ENCODE measurements at regions not wholly inside any gene's neighbourhood (a gene's known extent, or its start where the extent isn't known, plus 50 kb on each side); places are given as distances from the start of the nearest gene placed in this dataset.
"Not testable (repeated sequence)": the region's sequence is repeated elsewhere in the genome, so short reads cannot be mapped to it uniquely, and the experiment has no call there.

DNA sequence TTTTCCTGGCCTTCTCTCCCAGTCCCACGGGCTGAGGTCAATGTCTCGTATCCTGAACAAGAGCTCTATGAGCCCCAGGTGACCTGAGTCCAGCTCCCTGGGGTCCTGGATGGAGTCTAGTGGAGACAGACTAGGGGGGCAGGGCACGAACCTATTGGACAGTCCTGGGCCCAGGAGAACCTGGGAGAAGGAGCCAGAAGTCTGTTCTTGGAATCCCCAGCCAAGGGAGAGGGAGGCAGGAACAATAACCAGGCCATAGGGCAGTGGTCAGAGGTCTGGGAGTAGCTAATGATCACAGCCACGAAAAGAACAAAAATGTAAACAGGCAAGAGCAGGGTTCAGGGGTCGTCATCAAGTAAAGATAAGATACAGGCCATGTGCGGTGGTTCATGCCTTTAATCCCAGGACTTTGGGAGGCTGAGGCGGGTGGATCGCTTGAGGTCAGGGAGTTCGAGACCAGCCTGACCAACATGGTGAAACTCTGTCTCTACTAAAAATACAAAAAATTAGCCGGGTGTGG, 60.8 kb downstream of the COPRS start:
- Histone ChIP-seq H3K27ac (ENCODE audit: low read depth, low read length, severe bottlenecking) (peak overlapping the region; percentile 76), H3K36me3 (ENCODE audit: control insufficient read depth, insufficient read depth, low read length) (no peaks in the 10 kb centered on the region), H3K9me3 (ENCODE audit: control insufficient read depth, low read length) (no peaks in the 10 kb centered on the region), H3K4me3 (ENCODE audit: extremely low read depth, insufficient read depth, low read length, poor library complexity, severe bottlenecking) (no peak overlapping the region), H3K4me1 (ENCODE audit: control insufficient read depth, insufficient read depth, low read length, poor library complexity, severe bottlenecking) (no peaks in the 10 kb centered on the region)
- 87 to 90% methylated on average over 9 of the region's 10 CpGs for WGBS, 2 experiments (ENCODE audit: insufficient coverage in 2 of 2)

- not testable (repeated sequence) for H3K4me1 ChIP-seq (ENCODE audit: control insufficient read depth, insufficient read depth, low read length, poor library complexity, severe bottlenecking); H3K36me3 ChIP-seq (ENCODE audit: control insufficient read depth, insufficient read depth, low read length); H3K9me3 ChIP-seq (ENCODE audit: control insufficient read depth, low read length); H3K27ac ChIP-seq (ENCODE audit: low read depth, low read length, severe bottlenecking); H3K4me3 ChIP-seq (ENCODE audit: extremely low read depth, insufficient read depth, low read length, poor library complexity, severe bottlenecking)
- WGBS, 2 experiments (ENCODE audit: insufficient coverage in 2 of 2): 100% methylated on average over 1 of the region's 7 CpGs
These were observed 63.1 kb downstream of the COPRS start for GRCh38 chr17:31795941-31796340.

DNA sequence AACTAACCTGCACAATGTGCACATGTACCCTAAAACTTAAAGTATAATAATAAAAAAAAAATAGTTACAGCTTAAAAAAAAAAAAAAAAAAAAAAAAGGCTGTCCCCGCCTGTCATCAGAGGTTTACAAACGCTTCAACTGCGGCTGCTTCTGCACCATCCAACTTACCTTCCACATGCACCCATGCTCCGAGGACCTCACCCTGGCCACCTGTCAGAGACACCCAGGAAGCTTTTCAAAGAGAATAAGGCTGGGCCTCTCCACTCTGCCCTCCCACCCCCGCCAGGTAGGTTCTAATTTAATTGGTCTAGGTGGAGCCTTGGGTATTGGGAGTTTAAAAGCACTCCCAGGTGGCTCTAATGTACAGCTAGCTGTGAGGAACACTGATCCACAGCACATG, 64.9 kb downstream of the COPRS start:
- Histone ChIP-seq H3K4me1 (ENCODE audit: control insufficient read depth, insufficient read depth, low read length, poor library complexity, severe bottlenecking) (no peaks in the 10 kb centered on the region), H3K36me3 (ENCODE audit: control insufficient read depth, insufficient read depth, low read length) (no peaks in the 10 kb centered on the region), H3K27ac (ENCODE audit: low read depth, low read length, severe bottlenecking) (no peak overlapping the region), H3K9me3 (ENCODE audit: control insufficient read depth, low read length) (no peaks in the 10 kb centered on the region), H3K4me3 (ENCODE audit: extremely low read depth, insufficient read depth, low read length, poor library complexity, severe bottlenecking) (no peak overlapping the region)
- WGBS, 2 experiments (ENCODE audit: insufficient coverage in 2 of 2): 93% methylated on average over 4 of the region's 5 CpGs; no CpG with 5 or more reads in 1 of the 2 experiments

- H3K9me3 ChIP-seq (ENCODE audit: control insufficient read depth, low read length); H3K4me1 ChIP-seq (ENCODE audit: control insufficient read depth, insufficient read depth, low read length, poor library complexity, severe bottlenecking); H3K4me3 ChIP-seq (ENCODE audit: extremely low read depth, insufficient read depth, low read length, poor library complexity, severe bottlenecking); H3K36me3 ChIP-seq (ENCODE audit: control insufficient read depth, insufficient read depth, low read length); H3K27ac ChIP-seq (ENCODE audit: low read depth, low read length, severe bottlenecking): not testable (repeated sequence)
- 96% methylated on average over 4 of the region's 7 CpGs; no CpG with 5 or more reads in 1 of the 2 experiments for WGBS, 2 experiments (ENCODE audit: insufficient coverage in 2 of 2)
These were observed 65.4 kb downstream of the COPRS start for GRCh38 chr17:31793634-31794033.

- Histone ChIP-seq H3K4me1 (ENCODE audit: control insufficient read depth, insufficient read depth, low read length, poor library complexity, severe bottlenecking) (peaks cover 4% of the 10 kb centered on the region), H3K36me3 (ENCODE audit: control insufficient read depth, insufficient read depth, low read length) (no peaks in the 10 kb centered on the region), H3K4me3 (ENCODE audit: extremely low read depth, insufficient read depth, low read length, poor library complexity, severe bottlenecking) (no peak overlapping the region), H3K27ac (ENCODE audit: low read depth, low read length, severe bottlenecking) (no peak overlapping the region), H3K9me3 (ENCODE audit: control insufficient read depth, low read length) (no peaks in the 10 kb centered on the region)
- WGBS, 2 experiments (ENCODE audit: insufficient coverage in 2 of 2): 86 to 93% methylated on average over 6 of the region's 6 CpGs
These were observed 66.9 kb downstream of the COPRS start for GRCh38 chr17:31792007-31792585.

DNA sequence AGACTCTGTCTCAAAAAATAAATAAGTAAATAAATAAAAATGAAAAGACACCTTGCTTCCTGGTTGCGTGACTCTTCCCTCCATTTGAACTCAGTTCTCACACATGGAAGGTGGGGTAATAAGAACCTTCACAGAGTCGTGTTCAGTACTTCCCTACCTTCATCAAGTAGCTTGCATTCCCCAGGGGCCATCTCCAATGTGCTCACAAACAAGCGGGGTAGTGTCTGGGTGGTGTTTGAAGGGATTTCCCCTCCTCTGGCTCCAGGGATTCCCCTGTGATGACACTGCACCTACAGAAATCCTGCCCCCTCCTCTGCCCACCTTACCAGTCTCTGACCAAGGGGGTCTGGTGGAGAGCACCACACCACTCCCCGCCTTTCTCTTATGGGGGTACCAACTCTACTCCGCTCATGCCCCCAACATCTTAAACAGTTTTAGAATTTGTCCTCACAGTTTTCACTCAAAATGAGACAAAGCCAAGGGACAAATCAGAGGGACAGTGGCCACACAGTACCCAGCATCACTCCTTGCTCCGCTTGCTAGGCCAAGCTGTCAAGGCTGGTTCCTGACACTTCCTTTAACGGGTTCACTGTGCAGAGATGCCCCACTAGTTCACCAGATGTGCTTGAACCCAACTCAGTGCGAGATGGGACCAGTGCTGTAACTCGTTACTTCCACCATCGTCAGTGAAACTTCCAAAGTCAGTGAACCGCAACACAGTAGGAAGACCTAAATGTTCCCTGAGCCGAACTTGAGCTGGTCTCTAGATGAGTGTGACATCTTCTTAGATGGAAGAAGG, 69.1 kb downstream of the COPRS start:
- H3K4me1 ChIP-seq (ENCODE audit: control insufficient read depth, insufficient read depth, low read length, poor library complexity, severe bottlenecking): peaks cover 4% of the 10 kb centered on the region
- H3K9me3 ChIP-seq (ENCODE audit: control insufficient read depth, low read length): no peaks in the 10 kb centered on the region
- H3K27ac ChIP-seq (ENCODE audit: low read depth, low read length, severe bottlenecking): no peak overlapping the region
- 94% methylated on average over 6 to 8 of the region's 12 CpGs for WGBS, 2 experiments (ENCODE audit: insufficient coverage in 2 of 2)
- H3K4me3 ChIP-seq (ENCODE audit: extremely low read depth, insufficient read depth, low read length, poor library complexity, severe bottlenecking): no peak overlapping the region
- no peaks in the 10 kb centered on the region for H3K36me3 ChIP-seq (ENCODE audit: control insufficient read depth, insufficient read depth, low read length)

DNA sequence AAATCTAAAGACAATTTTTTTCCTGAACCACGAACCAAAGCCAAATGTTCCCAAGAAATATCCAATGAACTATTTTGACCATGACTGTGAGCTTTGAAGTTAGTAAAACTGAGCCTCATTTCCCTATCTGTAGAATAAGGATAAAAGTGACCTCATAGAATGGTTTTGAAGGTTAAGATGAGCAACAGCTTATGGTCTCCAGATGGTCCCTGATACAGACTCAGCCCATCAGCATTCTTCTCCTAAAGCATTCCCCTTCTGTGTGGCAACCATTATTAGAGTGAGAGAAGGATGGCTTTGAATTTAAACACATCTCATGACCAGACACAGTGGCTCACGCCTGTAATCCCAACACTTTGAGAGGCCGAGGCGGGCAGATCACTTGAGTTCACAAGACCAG, 70.1 kb downstream of the COPRS start:
- Histone ChIP-seq H3K4me3 (ENCODE audit: extremely low read depth, insufficient read depth, low read length, poor library complexity, severe bottlenecking) (no peak overlapping the region), H3K36me3 (ENCODE audit: control insufficient read depth, insufficient read depth, low read length) (no peaks in the 10 kb centered on the region), H3K9me3 (ENCODE audit: control insufficient read depth, low read length) (no peaks in the 10 kb centered on the region), H3K27ac (ENCODE audit: low read depth, low read length, severe bottlenecking) (no peak overlapping the region), H3K4me1 (ENCODE audit: control insufficient read depth, insufficient read depth, low read length, poor library complexity, severe bottlenecking) (peaks cover 4% of the 10 kb centered on the region)
- WGBS, 2 experiments (ENCODE audit: insufficient coverage in 2 of 2): 92 to 97% methylated on average over 3 to 4 of the region's 4 CpGs

DNA sequence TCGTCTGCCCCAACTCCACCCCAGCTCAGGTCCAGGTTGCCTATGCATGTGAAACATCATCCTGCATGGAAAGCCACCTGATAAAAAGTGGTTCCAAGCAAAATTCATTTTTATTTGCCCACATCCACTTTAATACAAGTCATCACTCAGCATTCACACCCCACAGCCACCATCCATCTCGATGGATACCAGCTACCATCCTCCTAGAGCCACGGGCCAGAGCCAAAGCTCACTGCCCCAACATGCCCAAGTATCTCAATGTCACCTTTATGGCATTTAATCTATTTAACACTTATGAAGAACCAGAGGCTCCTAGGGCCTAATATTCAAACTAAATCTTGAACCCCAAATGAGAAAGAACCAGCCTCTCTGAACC, 70.5 kb downstream of the COPRS start:
- H3K27ac ChIP-seq (ENCODE audit: low read depth, low read length, severe bottlenecking): peak overlapping the region; percentile 37
- no peaks in the 10 kb centered on the region for H3K36me3 ChIP-seq (ENCODE audit: control insufficient read depth, insufficient read depth, low read length)
- H3K9me3 ChIP-seq (ENCODE audit: control insufficient read depth, low read length): no peaks in the 10 kb centered on the region
- no peak overlapping the region for H3K4me3 ChIP-seq (ENCODE audit: extremely low read depth, insufficient read depth, low read length, poor library complexity, severe bottlenecking)
- peaks cover 4% of the 10 kb centered on the region for H3K4me1 ChIP-seq (ENCODE audit: control insufficient read depth, insufficient read depth, low read length, poor library complexity, severe bottlenecking)
- 79 to 85% methylated on average over 3 of the region's 3 CpGs for WGBS, 2 experiments (ENCODE audit: insufficient coverage in 2 of 2)

GRCh38 chr17:31787857-31788570, 71.0 kb downstream of the COPRS start:
- 70 to 84% methylated on average over 3 of the region's 7 CpGs for WGBS, 2 experiments (ENCODE audit: insufficient coverage in 2 of 2)
- no peaks in the 10 kb centered on the region for H3K9me3 ChIP-seq (ENCODE audit: control insufficient read depth, low read length)
- peaks cover 4% of the 10 kb centered on the region for H3K4me1 ChIP-seq (ENCODE audit: control insufficient read depth, insufficient read depth, low read length, poor library complexity, severe bottlenecking)

DNA sequence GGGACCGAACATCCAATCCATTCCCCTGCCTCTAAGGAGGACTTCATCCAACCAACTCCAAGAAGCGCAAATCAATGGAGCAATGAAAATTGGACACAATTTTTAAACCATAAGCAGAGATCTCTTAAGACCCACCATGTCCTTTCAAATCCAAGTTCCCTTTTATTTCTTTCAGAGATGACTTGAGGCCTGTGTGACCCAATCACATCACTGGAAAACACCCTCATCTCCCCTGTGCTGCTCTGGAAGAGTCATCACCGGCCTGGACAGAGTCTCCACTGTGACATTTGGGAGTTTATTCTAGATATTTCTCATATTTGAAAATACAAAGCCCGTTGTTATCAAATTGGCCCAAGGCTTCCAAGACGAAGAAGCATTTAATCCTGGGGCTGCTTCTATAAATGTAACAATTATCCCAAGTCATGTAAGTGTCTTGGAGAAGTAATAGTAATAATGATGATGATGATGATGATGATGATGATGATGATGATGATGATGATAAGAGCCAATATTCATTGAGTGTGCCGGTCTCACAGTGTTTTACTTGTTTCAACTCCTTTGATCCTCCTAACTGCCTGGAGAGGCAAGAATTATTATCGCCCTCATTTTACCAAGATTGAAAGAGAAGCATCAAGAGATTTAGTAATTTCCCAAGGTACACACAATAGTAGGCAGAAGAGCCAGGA, 72.1 kb downstream of the COPRS start:
- Histone ChIP-seq H3K4me3 (ENCODE audit: extremely low read depth, insufficient read depth, low read length, poor library complexity, severe bottlenecking) (no peak overlapping the region), H3K4me1 (ENCODE audit: control insufficient read depth, insufficient read depth, low read length, poor library complexity, severe bottlenecking) (peaks cover 4% of the 10 kb centered on the region), H3K36me3 (ENCODE audit: control insufficient read depth, insufficient read depth, low read length) (no peaks in the 10 kb centered on the region), H3K9me3 (ENCODE audit: control insufficient read depth, low read length) (no peaks in the 10 kb centered on the region), H3K27ac (ENCODE audit: low read depth, low read length, severe bottlenecking) (no peak overlapping the region)
- 85 to 100% methylated on average over 2 to 4 of the region's 7 CpGs for WGBS, 2 experiments (ENCODE audit: insufficient coverage in 2 of 2)

More at GRCh38 chr17:31787857-31788570, 71.0 kb downstream of the COPRS start:
- Histone ChIP-seq H3K27ac (ENCODE audit: low read depth, low read length, severe bottlenecking) (peak overlapping the region; percentile 37), H3K36me3 (ENCODE audit: control insufficient read depth, insufficient read depth, low read length) (no peaks in the 10 kb centered on the region), H3K4me3 (ENCODE audit: extremely low read depth, insufficient read depth, low read length, poor library complexity, severe bottlenecking) (no peak overlapping the region)

All from mesodermal cell (in vitro differentiated cells).